RKO (cell line): ENCODE measurements at regions not wholly inside any gene's neighbourhood (a gene's known extent, or its start where the extent isn't known, plus 50 kb on each side); places are given as distances from the start of the nearest gene placed in this dataset.
"Not testable (repeated sequence)": the region's sequence is repeated elsewhere in the genome, so short reads cannot be mapped to it uniquely, and the experiment has no call there.

Experiments used
- DNase-seq: peaks from one replicate; pipeline ENCODE4 v3.0.0-alpha.2; 2016; ENCODE audit warnings: low spot score

GRCh38 chr6:84353459-84354423 lies 126.3 kb upstream of the CEP162 start:
- no peak for DNase-seq

GRCh38 chr6:84350397-84350796 lies 123.0 kb upstream of the CEP162 start:
- no peak for DNase-seq

- DNase-seq, result no peak
These were observed 122.1 kb upstream of the CEP162 start for GRCh38 chr6:84349542-84349941.

- DNase-seq, result no peak
These were observed 121.4 kb upstream of the CEP162 start for GRCh38 chr6:84348801-84349200.

- DNase-seq, result no peak
These were observed 118.9 kb upstream of the CEP162 start for GRCh38 chr6:84346372-84346771.

- no peak for DNase-seq
These were observed 116.6 kb upstream of the CEP162 start for GRCh38 chr6:84344005-84344404.

- DNase-seq, result no peak
These were observed 113.0 kb upstream of the CEP162 start for GRCh38 chr6:84340422-84340821.

- no peak for DNase-seq
These were observed 106.4 kb upstream of the CEP162 start for GRCh38 chr6:84333842-84334241.

GRCh38 chr6:84332139-84333034 lies 104.9 kb upstream of the CEP162 start:
- no peak for DNase-seq

- no peak for DNase-seq
These were observed 102.9 kb upstream of the CEP162 start for GRCh38 chr6:84330325-84330724.

GRCh38 chr6:84329516-84329915 lies 102.1 kb upstream of the CEP162 start:
- DNase-seq, result no peak

GRCh38 chr6:84329077-84329476 lies 101.6 kb upstream of the CEP162 start:
- DNase-seq, result no peak

GRCh38 chr6:84317463-84317862 lies 90.0 kb upstream of the CEP162 start:
- no peak for DNase-seq

- no peak for DNase-seq
These were observed 87.0 kb upstream of the CEP162 start for GRCh38 chr6:84314377-84314898.

GRCh38 chr6:84309336-84309735 lies 81.9 kb upstream of the CEP162 start:
- DNase-seq, result no peak

- no peak for DNase-seq
These were observed 77.4 kb upstream of the CEP162 start for GRCh38 chr6:84304881-84305280.

- not testable (repeated sequence) for DNase-seq
These were observed 63.6 kb upstream of the CEP162 start for GRCh38 chr6:84291033-84291432.

- DNase-seq, result no peak
These were observed 57.1 kb upstream of the CEP162 start for GRCh38 chr6:84284428-84285049.

- DNase-seq, result no peak
These were observed 55.1 kb upstream of the CEP162 start for GRCh38 chr6:84282550-84282949.

GRCh38 chr6:84280639-84281038 lies 53.2 kb upstream of the CEP162 start:
- DNase-seq, result no peak

- peak; percentile 37 for DNase-seq
These were observed 52.6 kb upstream of the CEP162 start for GRCh38 chr6:84280030-84280429.
